Kidney (tissue), 13 donors: ENCODE measurements at regions not wholly inside any gene's neighbourhood (a gene's known extent, or its start where the extent isn't known, plus 50 kb on each side); places are given as distances from the start of the nearest gene placed in this dataset.

Experiments
- DNase-seq, 5 donors: peaks; one replicate each; pipeline ENCODE4 v3.0.0-alpha.2; 2013 to 2020
- FAIRE-seq: peaks from 2 replicates; lab custom pipeline; 2012; peaks lifted over from hg19 to GRCh38; lab: Jason Lieb, UNC
- H3K27ac ChIP-seq, 2 donors: one replicate each; pipeline ENCODE4 v1.7.0; 2013; ENCODE audit warnings: low read depth in 2 of 2, low read length in 2 of 2, inconsistent platforms in 1 of 2
- H3K27me3 ChIP-seq: one replicate; pipeline ENCODE4 v1.7.1; 2013; ENCODE audit warnings: low read length, inconsistent platforms; ENCODE audit not compliant: control insufficient read depth, insufficient read depth
- H3K36me3 ChIP-seq, 3 donors: one replicate each; pipeline versions ENCODE4 v1.7.0 to v1.7.1; 2013; ENCODE audit warnings: low read length in 3 of 3, control low read depth in 1 of 3, inconsistent platforms in 1 of 3; ENCODE audit not compliant: insufficient read depth in 3 of 3, control insufficient read depth in 2 of 3
- H3K4me1 ChIP-seq, 3 donors: one replicate each; pipeline versions ENCODE4 v1.7.0 to v1.7.1; 2013; ENCODE audit warnings: low read length in 3 of 3, inconsistent platforms in 1 of 3, low read depth in 1 of 3; ENCODE audit not compliant: control insufficient read depth in 2 of 3, insufficient read depth in 2 of 3
- H3K4me3 ChIP-seq, 3 donors: one replicate each; pipeline versions ENCODE4 v1.7.0 to v1.8.1; 2013; ENCODE audit warnings: low read length in 3 of 3, control low read depth in 1 of 3, inconsistent platforms in 1 of 3
- H3K9ac ChIP-seq, 3 donors: one replicate each; pipeline versions ENCODE4 v1.7.0 to v1.7.1; 2013; ENCODE audit warnings: low read length in 3 of 3, control low read depth in 1 of 3, inconsistent platforms in 1 of 3
- H3K9me3 ChIP-seq, 3 donors: one replicate each; pipeline versions ENCODE4 v1.7.0 to v1.7.1; 2013; ENCODE audit warnings: low read length in 3 of 3, control low read depth in 1 of 3, inconsistent platforms in 1 of 3; ENCODE audit not compliant: control insufficient read depth in 2 of 3, insufficient read depth in 1 of 3
- CTCF ChIP-seq: IDR thresholded peaks from 3 replicates; pipeline ENCODE4 v1.5.1; 2012; ENCODE audit warnings: mild to moderate bottlenecking, moderate library complexity, borderline replicate concordance; ENCODE audit not compliant: insufficient read depth; ENCODE audit errors: extremely low read depth
- intact Hi-C: fragments of 100-400 bp; cut with DNase I; formaldehyde crosslinking; loops from one replicate; pipeline ENCODE4 v1.11.1; 2022
- donor health status: control.
- donor health status: control.
- donor health status: control.
- donor health status: control.
- donor health status: control.
- donor health status: DM: yes; HTN: yes; CAD: no.
- donor health status: Normal renal cell carcinoma (clear cell type).

GRCh38 chrX:39777623-39778025, 320.1 kb downstream of the BCOR start:
- FAIRE-seq = no peak
- Histone ChIP-seq H3K36me3 (no peaks in the 10 kb centered on the region), H3K27ac (no peak overlapping the region), H3K4me3 (no peak overlapping the region), H3K9me3 (no peaks in the 10 kb centered on the region), H3K9ac (no peak overlapping the region), H3K27me3 (no peaks in the 10 kb centered on the region), H3K4me1 (no peaks in the 10 kb centered on the region)
- intact Hi-C loops = no loop called here
- TF ChIP-seq CTCF = no peak
- no peak for DNase-seq

- H3K36me3 ChIP-seq = no peaks in the 10 kb centered on the region
- DNase-seq (no peak), FAIRE-seq (no peak)
- H3K27ac ChIP-seq = no peak overlapping the region
- no peaks in the 10 kb centered on the region for H3K4me1 ChIP-seq
- H3K4me3 ChIP-seq = no peak overlapping the region
- no peak overlapping the region for H3K9ac ChIP-seq
- intact Hi-C loops = no loop called here
- no peaks in the 10 kb centered on the region for H3K9me3 ChIP-seq
- no peaks in the 10 kb centered on the region for H3K27me3 ChIP-seq
- no peak for TF ChIP-seq CTCF
These were observed 317.6 kb downstream of the BCOR start for GRCh38 chrX:39779952-39780783.

- Histone ChIP-seq H3K36me3 (no peaks in the 10 kb centered on the region), H3K27me3 (no peaks in the 10 kb centered on the region), H3K9ac (no peak overlapping the region), H3K4me1 (no peaks in the 10 kb centered on the region), H3K27ac (no peak overlapping the region), H3K9me3 (no peaks in the 10 kb centered on the region), H3K4me3 (no peak overlapping the region)
- intact Hi-C loops = no loop called here
- FAIRE-seq (no peak), DNase-seq (no peak)
- no peak for TF ChIP-seq CTCF
These were observed 315.5 kb downstream of the BCOR start for GRCh38 chrX:39782276-39782675.
